ENCODE measurements at regions not wholly inside any gene's neighbourhood (a gene's known extent, or its start where the extent isn't known, plus 50 kb on each side); places are given as distances from the start of the nearest gene placed in this dataset.

DNA sequence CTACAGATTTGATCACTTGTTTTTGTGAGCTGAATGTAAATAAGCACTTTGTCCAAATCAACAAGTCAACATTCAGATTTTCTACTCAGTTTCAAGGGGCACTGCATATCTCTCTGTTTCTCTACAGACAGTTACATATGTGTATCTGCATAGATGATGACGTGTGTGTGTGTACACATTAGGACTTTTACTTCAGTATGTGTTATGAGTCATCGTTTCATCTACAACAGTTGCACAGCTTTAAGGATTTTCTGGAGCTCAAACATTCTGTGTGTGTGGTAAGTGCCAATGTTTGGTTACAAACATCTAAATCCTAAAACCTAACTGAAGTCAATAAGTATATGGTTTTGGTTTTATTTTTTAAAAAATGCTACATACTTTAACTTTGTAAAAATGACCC is 494.5 kb upstream of the PBX1 start:
- BruUV-seq (replicated peaks): no TSS peak
- H2AFZ ChIP-seq (ENCODE audit: low read depth, low read length): no peak overlapping the region
- CTCF ChIA-PET: no interaction called here

DNA sequence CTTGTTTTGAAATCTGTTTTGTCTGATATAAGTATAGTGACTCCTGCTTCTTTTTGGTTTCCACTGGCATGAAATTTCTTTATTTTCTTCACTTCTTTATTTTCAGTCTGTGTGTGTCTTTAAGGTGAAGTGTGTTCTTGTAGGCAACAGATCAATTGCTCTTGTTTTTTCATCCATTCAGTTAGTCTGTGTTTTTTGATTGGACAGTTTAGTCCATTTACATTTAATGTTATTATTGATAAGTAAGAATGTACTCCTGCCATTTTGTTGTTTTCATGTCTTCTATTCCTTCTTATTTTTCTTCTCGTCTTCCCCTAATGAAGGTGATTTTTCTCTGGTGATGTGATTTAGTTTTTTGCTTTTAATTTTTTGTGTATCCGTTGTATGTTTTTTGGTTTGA is 487.7 kb upstream of the PBX1 start:
- no TSS peak for BruUV-seq (replicated peaks)
- no peaks in the 10 kb centered on the region for H3K4me1 ChIP-seq (ENCODE audit: control insufficient read depth, extremely low read depth, insufficient read depth, low read length)
- no peak overlapping the region for H2AFZ ChIP-seq (ENCODE audit: low read depth, low read length)
- H3K36me3 ChIP-seq (ENCODE audit: control insufficient read depth in 2 of 2, extremely low read depth in 1 of 2, insufficient read depth in 2 of 2, low read length in 2 of 2): no peaks in the 10 kb centered on the region
- H3K4me2 ChIP-seq (ENCODE audit: insufficient read depth, low read length): no peak overlapping the region
- ChIA-PET POLR2A (no interaction called here), CTCF (no interaction called here)
- no peak overlapping the region for H3K4me3 ChIP-seq (replicated peaks in 1 of 3; ENCODE audit: insufficient read depth in 1 of 3, low read depth in 1 of 3, low read length in 3 of 3)
- H3K9ac ChIP-seq (replicated peaks; ENCODE audit: extremely low read depth, insufficient read depth, low read length): no peak overlapping the region
- TF ChIP-seq POLR2A (IDR thresholded peaks at IDR 0.05; ENCODE audit: low read depth, low read length) (no peak), MYC (IDR thresholded peaks at IDR 0.05; ENCODE audit: low read depth, low read length) (no peak), GATA2 (IDR thresholded peaks at IDR 0.05; ENCODE audit: insufficient read depth, insufficient read length, low read depth, low read length) (no peak), POLR2AphosphoS5 (IDR thresholded peaks at IDR 0.05; ENCODE audit: insufficient read depth, low read depth, low read length) (no peak), JUN (IDR thresholded peaks at IDR 0.05; ENCODE audit: borderline replicate concordance, insufficient read depth, insufficient read length, low read depth) (no peak), FOS (IDR thresholded peaks at IDR 0.05; ENCODE audit: borderline replicate concordance, insufficient read depth, low read length) (no peak), EZH2 (IDR thresholded peaks at IDR 0.05; ENCODE audit: borderline replicate concordance, low read depth, low read length, severe bottlenecking) (no peak)
- TF ChIP-seq, protein P1, sequence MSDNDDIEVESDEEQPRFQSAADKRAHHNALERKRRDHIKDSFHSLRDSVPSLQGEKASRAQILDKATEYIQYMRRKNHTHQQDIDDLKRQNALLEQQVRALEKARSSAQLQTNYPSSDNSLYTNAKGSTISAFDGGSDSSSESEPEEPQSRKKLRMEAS (IDR thresholded peaks at IDR 0.05; ENCODE audit: insufficient read depth, insufficient read length): no peak
- TF ChIP-seq, protein P2, sequence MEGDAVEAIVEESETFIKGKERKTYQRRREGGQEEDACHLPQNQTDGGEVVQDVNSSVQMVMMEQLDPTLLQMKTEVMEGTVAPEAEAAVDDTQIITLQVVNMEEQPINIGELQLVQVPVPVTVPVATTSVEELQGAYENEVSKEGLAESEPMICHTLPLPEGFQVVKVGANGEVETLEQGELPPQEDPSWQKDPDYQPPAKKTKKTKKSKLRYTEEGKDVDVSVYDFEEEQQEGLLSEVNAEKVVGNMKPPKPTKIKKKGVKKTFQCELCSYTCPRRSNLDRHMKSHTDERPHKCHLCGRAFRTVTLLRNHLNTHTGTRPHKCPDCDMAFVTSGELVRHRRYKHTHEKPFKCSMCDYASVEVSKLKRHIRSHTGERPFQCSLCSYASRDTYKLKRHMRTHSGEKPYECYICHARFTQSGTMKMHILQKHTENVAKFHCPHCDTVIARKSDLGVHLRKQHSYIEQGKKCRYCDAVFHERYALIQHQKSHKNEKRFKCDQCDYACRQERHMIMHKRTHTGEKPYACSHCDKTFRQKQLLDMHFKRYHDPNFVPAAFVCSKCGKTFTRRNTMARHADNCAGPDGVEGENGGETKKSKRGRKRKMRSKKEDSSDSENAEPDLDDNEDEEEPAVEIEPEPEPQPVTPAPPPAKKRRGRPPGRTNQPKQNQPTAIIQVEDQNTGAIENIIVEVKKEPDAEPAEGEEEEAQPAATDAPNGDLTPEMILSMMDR (IDR thresholded peaks at IDR 0.05; ENCODE audit: extremely low read depth in 1 of 2, insufficient read depth in 1 of 2, low read depth in 1 of 2, low read length in 2 of 2): no peak
- no peaks in the 10 kb centered on the region for H3K9me1 ChIP-seq (replicated peaks; ENCODE audit: control insufficient read depth, extremely low read depth, insufficient read depth, low read length)
- dilution Hi-C loops (cut with MboI; ENCODE audit: extremely low pct_ligation_motif_present, low sequenced_read_pairs): no loop called here
- H3K9me3 ChIP-seq (replicated peaks; ENCODE audit: control insufficient read depth, insufficient read depth, low read length): no peaks in the 10 kb centered on the region
- FAIRE-seq (no peak), DNase-seq (ENCODE audit: low read depth, low spot score) (no peak)
- no peaks in the 10 kb centered on the region for H4K20me1 ChIP-seq (replicated peaks; ENCODE audit: control insufficient read depth, extremely low read depth, insufficient read depth, low read length)
- H3K27ac ChIP-seq (ENCODE audit: insufficient read depth, low read depth, low read length): no peak overlapping the region
- H3K27me3 ChIP-seq (ENCODE audit: control insufficient read depth in 2 of 2, insufficient read depth in 2 of 2, low read length in 2 of 2): no peaks in the 10 kb centered on the region
- intact Hi-C loops (cut with micrococcal nuclease): no loop called here
- no peaks in the 10 kb centered on the region for H3K79me2 ChIP-seq (ENCODE audit: control insufficient read depth, insufficient read depth, low read length)

More for the DNA sequence above, 494.5 kb upstream of the PBX1 start:
- H3K4me2 ChIP-seq (ENCODE audit: insufficient read depth, low read length): no peak overlapping the region
- H3K9me1 ChIP-seq (replicated peaks; ENCODE audit: control insufficient read depth, extremely low read depth, insufficient read depth, low read length): no peaks in the 10 kb centered on the region
- TF ChIP-seq, protein P1 (IDR thresholded peaks at IDR 0.05; ENCODE audit: insufficient read depth, insufficient read length): no peak
- no peak for TF ChIP-seq MYC (IDR thresholded peaks at IDR 0.05; ENCODE audit: low read depth, low read length)
- TF ChIP-seq, protein P2 (IDR thresholded peaks at IDR 0.05; ENCODE audit: extremely low read depth in 1 of 2, insufficient read depth in 1 of 2, low read depth in 1 of 2, low read length in 2 of 2): no peak
- TF ChIP-seq EZH2 (IDR thresholded peaks at IDR 0.05; ENCODE audit: borderline replicate concordance, low read depth, low read length, severe bottlenecking): no peak
- TF ChIP-seq POLR2A (IDR thresholded peaks at IDR 0.05; ENCODE audit: low read depth, low read length): no peak
- TF ChIP-seq FOS (IDR thresholded peaks at IDR 0.05; ENCODE audit: borderline replicate concordance, insufficient read depth, low read length): no peak
- TF ChIP-seq JUN (IDR thresholded peaks at IDR 0.05; ENCODE audit: borderline replicate concordance, insufficient read depth, insufficient read length, low read depth): peak; percentile 30
- no peak for TF ChIP-seq GATA2 (IDR thresholded peaks at IDR 0.05; ENCODE audit: insufficient read depth, insufficient read length, low read depth, low read length)
- FAIRE-seq: no peak
- no peaks in the 10 kb centered on the region for H3K36me3 ChIP-seq (ENCODE audit: control insufficient read depth in 2 of 2, extremely low read depth in 1 of 2, insufficient read depth in 2 of 2, low read length in 2 of 2)
- H4K20me1 ChIP-seq (replicated peaks; ENCODE audit: control insufficient read depth, extremely low read depth, insufficient read depth, low read length): no peaks in the 10 kb centered on the region
- no peaks in the 10 kb centered on the region for H3K9me3 ChIP-seq (replicated peaks; ENCODE audit: control insufficient read depth, insufficient read depth, low read length)
- dilution Hi-C loops (cut with MboI; ENCODE audit: extremely low pct_ligation_motif_present, low sequenced_read_pairs) (no loop called here), intact Hi-C loops (cut with micrococcal nuclease) (no loop called here)
- no peaks in the 10 kb centered on the region for H3K79me2 ChIP-seq (ENCODE audit: control insufficient read depth, insufficient read depth, low read length)
- no peak overlapping the region for H3K27ac ChIP-seq (ENCODE audit: insufficient read depth, low read depth, low read length)
- no peak overlapping the region for H3K4me3 ChIP-seq (replicated peaks in 1 of 3; ENCODE audit: insufficient read depth in 1 of 3, low read depth in 1 of 3, low read length in 3 of 3)
- H3K9ac ChIP-seq (replicated peaks; ENCODE audit: extremely low read depth, insufficient read depth, low read length): no peak overlapping the region
- H3K27me3 ChIP-seq (ENCODE audit: control insufficient read depth in 2 of 2, insufficient read depth in 2 of 2, low read length in 2 of 2): no peaks in the 10 kb centered on the region
- POLR2A ChIA-PET: no interaction called here
- no peaks in the 10 kb centered on the region for H3K4me1 ChIP-seq (ENCODE audit: control insufficient read depth, extremely low read depth, insufficient read depth, low read length)
- DNase-seq (ENCODE audit: low read depth, low spot score): no peak
